GM12864 (cell line): ENCODE measurements at regions not wholly inside any gene's neighbourhood (a gene's known extent, or its start where the extent isn't known, plus 50 kb on each side); places are given as distances from the start of the nearest gene placed in this dataset.
A peak's percentile ranks its signal among the peaks of the same experiment; 100 is the strongest.

Source experiments
- DNase-seq: peaks from one replicate; pipeline ENCODE4 v3.0.0-alpha.2; 2011; ENCODE audit warnings: low read depth
- H3K4me3 ChIP-seq: 2 replicates; pipeline ENCODE4 v1.5.1; 2011; ENCODE audit warnings: mild to moderate bottlenecking, low read depth, low read length, control low read depth
- CTCF ChIP-seq: IDR thresholded peaks from 2 replicates; pipeline ENCODE4 v1.5.1; 2011; ENCODE audit warnings: low read depth, mild to moderate bottlenecking, moderate library complexity, low read length, control low read depth, inconsistent platforms; ENCODE audit errors: missing control alignments

GRCh38 chr2:104433657-104434056, 420.3 kb upstream of the POU3F3 start:
- H3K4me3 ChIP-seq, result no peak overlapping the region
- TF ChIP-seq CTCF, result no peak
- no peak for DNase-seq

GRCh38 chr2:104434318-104434792, 419.6 kb upstream of the POU3F3 start:
- H3K4me3 ChIP-seq, result peak overlapping the region; percentile 60
- no peak for TF ChIP-seq CTCF
- no peak for DNase-seq

GRCh38 chr2:104434966-104435365, 418.9 kb upstream of the POU3F3 start:
- DNase-seq, result no peak
- no peak for TF ChIP-seq CTCF
- H3K4me3 ChIP-seq, result peak overlapping the region; percentile 60; the same call in 1 of the 2 replicates

GRCh38 chr2:104438481-104438880, 415.4 kb upstream of the POU3F3 start:
- no peak overlapping the region for H3K4me3 ChIP-seq
- no peak for TF ChIP-seq CTCF
- no peak for DNase-seq

GRCh38 chr2:104443145-104443544, 410.8 kb upstream of the POU3F3 start:
- no peak for TF ChIP-seq CTCF
- DNase-seq, result no peak
- H3K4me3 ChIP-seq, result no peak overlapping the region

- no peak overlapping the region for H3K4me3 ChIP-seq
- no peak for DNase-seq
Measured at GRCh38 chr2:104444392-104444791, 409.5 kb upstream of the POU3F3 start.

More at GRCh38 chr2:104444392-104444791, 409.5 kb upstream of the POU3F3 start:
- no peak for TF ChIP-seq CTCF
